Fibroblast of lung (primary cell): ENCODE measurements at regions not wholly inside any gene's neighbourhood (a gene's known extent, or its start where the extent isn't known, plus 50 kb on each side); places are given as distances from the start of the nearest gene placed in this dataset.

Experiments used
- DNase-seq, 2 donors: peaks; one replicate each; pipeline versions ENCODE4 v3.0.0 to v3.0.0-alpha.2; 2010; ENCODE audit warnings: low read depth in 2 of 2
- H2AFZ ChIP-seq: 2 replicates; pipeline ENCODE4 v1.5.1; 2012; ENCODE audit warnings: low read length, control low read depth, inconsistent platforms
- H3K27ac ChIP-seq: 2 replicates; pipeline ENCODE4 v1.5.1; 2011; ENCODE audit warnings: low read length, control low read depth; ENCODE audit not compliant: insufficient read depth
- H3K27me3 ChIP-seq: 2 replicates; pipeline ENCODE4 v1.5.1; 2011; ENCODE audit warnings: mild to moderate bottlenecking, low read length; ENCODE audit not compliant: control insufficient read depth, insufficient read depth
- H3K36me3 ChIP-seq: 2 replicates; pipeline ENCODE4 v1.5.1; 2011; ENCODE audit warnings: low read length; ENCODE audit not compliant: control insufficient read depth, insufficient read depth
- H3K4me1 ChIP-seq: 2 replicates; pipeline ENCODE4 v1.5.1; 2011; ENCODE audit warnings: low read length; ENCODE audit not compliant: control insufficient read depth, insufficient read depth; ENCODE audit errors: extremely low read depth
- H3K4me2 ChIP-seq: 2 replicates; pipeline ENCODE4 v1.5.1; 2011; ENCODE audit warnings: low read length, control low read depth; ENCODE audit not compliant: insufficient read depth; ENCODE audit errors: extremely low read depth
- H3K4me3 ChIP-seq, 4 experiments: fragments of 200-600 bp in 1 of 4; sonication (generic) in 1 of 4; replicated peaks in 1 of 4; 2 replicates each; pipeline ENCODE4 v1.5.1; 2011 to 2016; ENCODE audit warnings: low read length in 4 of 4, low read depth in 3 of 4, mild to moderate bottlenecking in 3 of 4, control low read depth in 2 of 4, inconsistent platforms in 1 of 4, mixed read lengths in 1 of 4; ENCODE audit not compliant: insufficient read depth in 1 of 4; ENCODE audit errors: control extremely low read depth in 1 of 4
- H3K79me2 ChIP-seq: 2 replicates; pipeline ENCODE4 v1.5.1; 2012; ENCODE audit warnings: mild to moderate bottlenecking, low read length, inconsistent platforms; ENCODE audit not compliant: control insufficient read depth, insufficient read depth
- H3K9ac ChIP-seq: 2 replicates; pipeline ENCODE4 v1.5.1; 2011; ENCODE audit warnings: mild to moderate bottlenecking, low read length, control low read depth; ENCODE audit not compliant: insufficient read depth
- H3K9me3 ChIP-seq: 2 replicates; pipeline ENCODE4 v1.5.1; 2012; ENCODE audit warnings: low read depth, low read length; ENCODE audit not compliant: control insufficient read depth, insufficient read depth
- H4K20me1 ChIP-seq: 2 replicates; pipeline ENCODE4 v1.5.1; 2011; ENCODE audit warnings: low read length; ENCODE audit not compliant: control insufficient read depth, insufficient read depth; ENCODE audit errors: extremely low read depth
- CTCF ChIP-seq, 2 donors: IDR thresholded peaks in 1 of 2; conservative IDR thresholded peaks in 1 of 2; 1 replicate in 1 of 2; 2 replicates in 1 of 2; pipeline ENCODE4 v1.5.1; 2011 to 2012; ENCODE audit warnings: low read length in 2 of 2, control low read depth in 1 of 2, inconsistent platforms in 1 of 2, low read depth in 1 of 2, mild to moderate bottlenecking in 1 of 2
- EZH2 ChIP-seq: IDR thresholded peaks from 2 replicates; pipeline ENCODE4 v1.5.1; 2012; ENCODE audit warnings: low read length, control low read depth, mild to moderate bottlenecking; ENCODE audit errors: missing control alignments

- DNase-seq: peak in 1 of 2 donors; percentile 22
- no peaks in the 10 kb centered on the region for H3K27me3 ChIP-seq
- no peak for TF ChIP-seq CTCF (conservative IDR thresholded peaks at IDR 0.05 in 1 of 2, IDR thresholded peaks at IDR 0.05 in 1 of 2; ENCODE audit: low read depth in 1 of 2, low read length in 2 of 2)
- no peak for TF ChIP-seq EZH2
- no peaks in the 10 kb centered on the region for H3K36me3 ChIP-seq
- no peak overlapping the region for H2AFZ ChIP-seq
- no peaks in the 10 kb centered on the region for H3K9me3 ChIP-seq
- no peak overlapping the region for H3K9ac ChIP-seq
- H3K27ac ChIP-seq: no peak overlapping the region
- no peak overlapping the region for H3K4me2 ChIP-seq
- no peaks in the 10 kb centered on the region for H3K4me1 ChIP-seq
- no peaks in the 10 kb centered on the region for H3K79me2 ChIP-seq
- H4K20me1 ChIP-seq: no peaks in the 10 kb centered on the region
- no peak overlapping the region for H3K4me3 ChIP-seq
These were observed 236.6 kb upstream of the ACTBL2 start for GRCh38 chr5:57719216-57719615.

GRCh38 chr5:57718155-57718554 is 235.5 kb upstream of the ACTBL2 start:
- Histone ChIP-seq H3K9me3 (no peaks in the 10 kb centered on the region), H3K27ac (no peak overlapping the region), H3K4me2 (no peak overlapping the region), H4K20me1 (no peaks in the 10 kb centered on the region), H3K79me2 (no peaks in the 10 kb centered on the region), H3K9ac (no peak overlapping the region), H3K27me3 (no peaks in the 10 kb centered on the region), H3K36me3 (no peaks in the 10 kb centered on the region), H3K4me3 (no peak overlapping the region), H3K4me1 (no peaks in the 10 kb centered on the region), H2AFZ (no peak overlapping the region)
- DNase-seq: peak; percentile 47 to 89
- TF ChIP-seq EZH2 (no peak), CTCF (conservative IDR thresholded peaks at IDR 0.05 in 1 of 2, IDR thresholded peaks at IDR 0.05 in 1 of 2; ENCODE audit: low read depth in 1 of 2, low read length in 2 of 2) (no peak)

DNA sequence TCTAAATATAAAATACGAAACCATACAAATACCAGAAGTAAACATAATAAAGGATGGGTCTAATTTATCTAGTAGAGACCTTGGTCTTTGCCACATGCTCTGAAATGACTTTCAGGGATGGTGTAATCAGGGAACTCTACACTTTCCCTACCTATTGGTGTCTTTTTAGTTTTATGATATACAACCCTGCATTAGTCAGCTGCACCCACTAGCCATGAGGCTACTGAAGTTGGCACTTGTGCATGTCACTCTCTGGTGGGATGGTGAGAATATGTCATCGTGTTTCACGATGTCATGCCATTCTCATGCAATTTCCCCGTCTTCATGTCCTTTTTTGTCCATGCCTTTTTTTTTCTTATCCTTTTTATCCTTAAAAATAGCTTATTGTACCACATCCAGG is 234.9 kb upstream of the ACTBL2 start:
- Histone ChIP-seq H4K20me1 (no peaks in the 10 kb centered on the region), H3K27ac (no peak overlapping the region), H3K27me3 (no peaks in the 10 kb centered on the region), H3K9me3 (no peaks in the 10 kb centered on the region), H3K4me3 (no peak overlapping the region), H3K79me2 (no peaks in the 10 kb centered on the region), H3K36me3 (no peaks in the 10 kb centered on the region), H3K4me1 (no peaks in the 10 kb centered on the region), H2AFZ (no peak overlapping the region), H3K9ac (no peak overlapping the region), H3K4me2 (no peak overlapping the region)
- TF ChIP-seq EZH2 (no peak), CTCF (conservative IDR thresholded peaks at IDR 0.05 in 1 of 2, IDR thresholded peaks at IDR 0.05 in 1 of 2; ENCODE audit: low read depth in 1 of 2, low read length in 2 of 2) (no peak)
- DNase-seq: no peak
